ENCODE measurements at regions not wholly inside any gene's neighbourhood (a gene's known extent, or its start where the extent isn't known, plus 50 kb on each side); places are given as distances from the start of the nearest gene placed in this dataset.

DNA sequence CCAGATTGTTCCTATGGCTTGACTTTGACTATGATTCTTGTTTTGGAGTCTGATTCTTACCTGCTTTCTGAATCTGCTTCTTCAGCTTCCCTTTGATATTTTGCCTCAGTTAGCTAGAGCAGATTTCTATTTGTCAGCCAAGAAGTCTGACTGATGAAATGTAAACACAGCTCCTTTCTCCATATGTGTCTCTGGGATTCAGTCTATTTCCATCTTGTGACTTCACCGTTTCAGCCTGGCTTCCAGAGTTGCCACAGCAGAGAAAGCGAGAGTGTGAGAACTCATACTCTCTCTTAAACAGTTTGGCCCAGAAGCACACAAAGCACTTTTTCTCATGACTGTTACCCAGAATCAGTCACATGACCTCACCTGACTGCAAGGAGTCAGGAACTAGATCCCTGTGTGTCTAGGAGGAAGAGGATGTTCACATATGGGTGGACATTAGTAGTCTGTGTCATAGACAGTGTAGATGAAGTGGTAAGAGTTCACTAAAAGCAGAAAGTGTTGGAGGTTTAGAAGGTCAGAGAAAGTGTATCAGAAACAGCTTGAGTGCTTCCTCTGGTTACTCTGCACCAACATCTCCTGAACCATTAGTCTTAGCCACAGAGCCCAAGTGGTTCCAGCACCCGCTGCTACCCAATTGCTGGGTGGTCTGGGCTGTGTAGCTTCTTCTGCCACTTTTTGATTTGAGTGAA, 103.4 kb upstream of the CDK6 start:
- 74 to 85% methylated on average over 3 of the region's 3 CpGs for WGBS, 2 donors
- no peaks in the 10 kb centered on the region for H3K36me3 ChIP-seq (ENCODE audit: control insufficient read depth in 2 of 2, insufficient read depth in 2 of 2, low read length in 1 of 2)
- no peaks in the 10 kb centered on the region for H3K27me3 ChIP-seq (ENCODE audit: control insufficient read depth in 1 of 2, insufficient read depth in 2 of 2, low read length in 2 of 2)
- peaks cover 0 to 4% of the 10 kb centered on the region in 2 donors for H3K9me3 ChIP-seq (ENCODE audit: control insufficient read depth in 2 of 2, insufficient read depth in 1 of 2, low read depth in 1 of 2, low read length in 1 of 2)
- H3K27ac ChIP-seq (ENCODE audit: low read depth in 2 of 2, low read length in 1 of 2), result no peak overlapping the region
- no peaks in the 10 kb centered on the region for H3K4me1 ChIP-seq (ENCODE audit: control insufficient read depth in 2 of 2, insufficient read depth in 2 of 2, low read length in 1 of 2)
- H3K4me3 ChIP-seq (ENCODE audit: low read depth in 1 of 2, low read length in 2 of 2), result no peak overlapping the region

DNA sequence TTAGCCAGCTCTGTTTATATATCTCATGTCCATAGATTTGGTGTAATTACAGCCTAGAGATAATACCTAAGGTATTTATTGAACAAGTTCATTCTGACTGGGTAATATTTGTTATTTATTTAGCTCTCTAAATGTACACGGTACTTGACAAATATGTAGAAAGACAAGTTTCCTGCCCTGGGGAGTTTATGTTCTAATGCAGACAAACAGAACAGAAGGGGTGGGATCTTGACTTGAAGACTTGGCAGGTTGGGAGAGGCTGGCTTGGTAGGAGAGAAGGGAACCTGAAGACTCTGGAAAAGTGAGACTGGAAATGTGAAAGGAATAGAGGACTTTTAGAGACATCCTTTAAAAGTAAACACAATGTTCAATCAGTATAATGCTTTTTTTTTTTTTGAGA, 97.7 kb upstream of the CDK6 start:
- Histone ChIP-seq H3K9me3 (ENCODE audit: control insufficient read depth in 2 of 2, insufficient read depth in 1 of 2, low read depth in 1 of 2, low read length in 1 of 2) (peaks cover 0 to 4% of the 10 kb centered on the region in 2 donors), H3K4me3 (ENCODE audit: low read depth in 1 of 2, low read length in 2 of 2) (no peak overlapping the region), H3K27ac (ENCODE audit: low read depth in 2 of 2, low read length in 1 of 2) (no peak overlapping the region), H3K4me1 (ENCODE audit: control insufficient read depth in 2 of 2, insufficient read depth in 2 of 2, low read length in 1 of 2) (no peaks in the 10 kb centered on the region), H3K36me3 (ENCODE audit: control insufficient read depth in 2 of 2, insufficient read depth in 2 of 2, low read length in 1 of 2) (no peaks in the 10 kb centered on the region), H3K27me3 (ENCODE audit: control insufficient read depth in 1 of 2, insufficient read depth in 2 of 2, low read length in 2 of 2) (no peaks in the 10 kb centered on the region)
- 43% methylated on average over 1 of the region's 1 CpG for WGBS, 2 donors

DNA sequence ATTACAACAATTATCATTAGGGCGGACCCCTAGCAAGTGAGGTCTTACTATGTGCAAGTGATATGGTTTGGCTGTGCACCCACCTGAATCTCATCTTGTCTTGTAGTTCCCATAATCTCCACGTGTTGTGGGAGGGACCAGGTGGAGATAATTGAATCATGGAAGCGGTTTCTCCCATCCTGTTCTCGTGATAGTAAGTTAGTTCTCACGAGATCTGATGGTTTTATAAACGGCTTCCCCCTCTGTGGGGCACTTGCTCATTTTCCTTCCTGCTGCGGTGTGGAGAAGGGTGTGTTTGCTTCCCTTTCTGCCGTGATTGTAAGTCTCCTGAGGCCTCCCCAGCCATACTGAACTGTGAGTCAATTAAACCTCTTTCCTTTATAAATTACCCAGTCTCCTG, 96.1 kb upstream of the CDK6 start:
- Histone ChIP-seq H3K9me3 (ENCODE audit: control insufficient read depth in 2 of 2, insufficient read depth in 1 of 2, low read depth in 1 of 2, low read length in 1 of 2) (peaks cover 0 to 4% of the 10 kb centered on the region in 2 donors), H3K36me3 (ENCODE audit: control insufficient read depth in 2 of 2, insufficient read depth in 2 of 2, low read length in 1 of 2) (no peaks in the 10 kb centered on the region), H3K27me3 (ENCODE audit: control insufficient read depth in 1 of 2, insufficient read depth in 2 of 2, low read length in 2 of 2) (no peaks in the 10 kb centered on the region), H3K4me1 (ENCODE audit: control insufficient read depth in 2 of 2, insufficient read depth in 2 of 2, low read length in 1 of 2) (no peaks in the 10 kb centered on the region), H3K27ac (ENCODE audit: low read depth in 2 of 2, low read length in 1 of 2) (no peak overlapping the region), H3K4me3 (ENCODE audit: low read depth in 1 of 2, low read length in 2 of 2) (no peak overlapping the region)
- WGBS, 2 donors, result 78 to 81% methylated on average over 8 of the region's 8 CpGs

DNA sequence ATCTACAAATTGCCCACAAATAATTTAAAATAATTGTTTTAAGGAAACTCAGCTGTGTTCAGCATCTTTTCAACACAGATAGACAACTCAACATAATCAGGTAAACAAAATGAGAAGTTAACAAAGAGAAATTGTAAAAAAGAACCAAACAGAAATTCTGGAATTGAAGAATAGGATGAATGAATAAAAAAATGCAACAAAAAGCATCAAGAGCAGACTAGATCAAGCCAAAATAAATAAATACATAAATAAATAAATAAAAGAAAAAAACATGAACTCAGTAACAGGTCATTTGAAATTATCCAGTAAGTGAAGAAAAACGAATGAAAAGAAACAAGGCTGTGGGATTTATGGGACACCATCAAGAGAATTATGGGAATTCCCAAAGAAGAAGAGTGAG, 94.0 kb upstream of the CDK6 start:
- Histone ChIP-seq H3K27ac (ENCODE audit: low read depth in 2 of 2, low read length in 1 of 2) (no peak overlapping the region), H3K36me3 (ENCODE audit: control insufficient read depth in 2 of 2, insufficient read depth in 2 of 2, low read length in 1 of 2) (no peaks in the 10 kb centered on the region), H3K4me3 (ENCODE audit: low read depth in 1 of 2, low read length in 2 of 2) (no peak overlapping the region), H3K27me3 (ENCODE audit: control insufficient read depth in 1 of 2, insufficient read depth in 2 of 2, low read length in 2 of 2) (no peaks in the 10 kb centered on the region), H3K4me1 (ENCODE audit: control insufficient read depth in 2 of 2, insufficient read depth in 2 of 2, low read length in 1 of 2) (no peaks in the 10 kb centered on the region), H3K9me3 (ENCODE audit: control insufficient read depth in 2 of 2, insufficient read depth in 1 of 2, low read depth in 1 of 2, low read length in 1 of 2) (peaks cover 0 to 4% of the 10 kb centered on the region in 2 donors)
- WGBS, 2 donors, result 75 to 77% methylated on average over 1 of the region's 1 CpG

DNA sequence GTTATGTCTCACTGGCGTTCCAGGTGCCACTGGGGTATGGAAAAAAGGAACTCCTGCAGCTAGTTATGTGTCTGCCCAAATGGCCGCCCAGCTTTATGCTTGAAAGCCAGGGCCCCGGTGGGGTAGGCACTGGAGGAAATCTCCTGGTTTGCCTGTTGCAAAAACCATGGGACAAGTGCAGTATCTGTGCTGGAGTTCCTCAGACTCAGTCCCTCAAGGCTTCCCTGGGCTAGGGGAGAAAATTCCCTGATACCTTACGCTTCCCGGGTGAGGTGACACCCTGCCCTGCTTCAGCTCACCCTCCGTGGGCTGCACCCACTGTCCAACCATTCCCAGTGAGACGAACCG, 90.3 kb upstream of the CDK6 start:
- Histone ChIP-seq H3K27ac (ENCODE audit: low read depth in 2 of 2, low read length in 1 of 2) (no peak overlapping the region), H3K9me3 (ENCODE audit: control insufficient read depth in 2 of 2, insufficient read depth in 1 of 2, low read depth in 1 of 2, low read length in 1 of 2) (peaks cover 4 to 5% of the 10 kb centered on the region in 2 donors), H3K36me3 (ENCODE audit: control insufficient read depth in 2 of 2, insufficient read depth in 2 of 2, low read length in 1 of 2) (no peaks in the 10 kb centered on the region), H3K4me1 (ENCODE audit: control insufficient read depth in 2 of 2, insufficient read depth in 2 of 2, low read length in 1 of 2) (no peaks in the 10 kb centered on the region), H3K27me3 (ENCODE audit: control insufficient read depth in 1 of 2, insufficient read depth in 2 of 2, low read length in 2 of 2) (no peaks in the 10 kb centered on the region), H3K4me3 (ENCODE audit: low read depth in 1 of 2, low read length in 2 of 2) (no peak overlapping the region)
- WGBS, 2 donors, result 88 to 89% methylated on average over 8 of the region's 8 CpGs

DNA sequence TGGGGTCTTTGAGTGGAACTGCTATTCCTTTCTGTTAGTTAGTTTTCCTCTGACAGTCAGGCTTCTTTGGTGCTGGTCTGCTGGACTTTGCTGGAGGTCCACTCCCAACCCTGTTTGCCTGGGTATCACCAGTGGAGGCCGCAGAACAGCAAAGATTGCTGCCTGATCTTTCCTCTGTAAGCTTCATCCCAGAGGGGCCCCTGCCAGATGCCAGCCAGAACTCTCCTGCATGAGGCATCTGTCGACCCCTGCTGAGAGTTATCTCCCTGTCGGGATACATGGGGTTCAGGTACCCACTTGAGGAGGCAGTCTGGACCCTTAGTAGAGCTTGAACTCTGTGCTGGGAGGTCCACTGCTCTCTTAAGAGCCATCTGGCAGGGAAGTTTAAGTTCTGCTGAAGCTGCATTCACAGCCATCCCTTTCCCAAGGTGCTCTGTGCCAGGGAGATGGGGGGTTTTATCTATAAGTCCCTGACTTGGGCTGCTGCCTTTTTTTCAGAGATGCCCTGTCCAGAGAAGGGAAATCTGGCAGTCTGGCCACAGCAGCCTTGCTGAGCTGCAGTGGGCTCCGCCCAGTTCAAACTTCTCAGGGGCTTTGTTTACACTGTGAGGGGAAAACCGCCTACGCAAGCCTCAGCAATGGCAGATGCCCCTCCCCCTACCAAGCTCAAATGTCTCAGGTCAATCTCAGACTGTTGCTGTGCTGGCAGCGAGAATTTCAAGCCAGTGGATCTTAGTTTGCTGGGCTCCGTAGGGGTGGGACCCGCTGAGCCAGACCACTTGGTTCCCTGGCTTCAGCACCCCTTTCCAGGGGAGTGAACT, 89.7 kb upstream of the CDK6 start:
- peaks cover 4 to 5% of the 10 kb centered on the region in 2 donors for H3K9me3 ChIP-seq (ENCODE audit: control insufficient read depth in 2 of 2, insufficient read depth in 1 of 2, low read depth in 1 of 2, low read length in 1 of 2)
- no peaks in the 10 kb centered on the region for H3K4me1 ChIP-seq (ENCODE audit: control insufficient read depth in 2 of 2, insufficient read depth in 2 of 2, low read length in 1 of 2)
- WGBS, 2 donors, result 56 to 68% methylated on average over 9 of the region's 9 CpGs

DNA sequence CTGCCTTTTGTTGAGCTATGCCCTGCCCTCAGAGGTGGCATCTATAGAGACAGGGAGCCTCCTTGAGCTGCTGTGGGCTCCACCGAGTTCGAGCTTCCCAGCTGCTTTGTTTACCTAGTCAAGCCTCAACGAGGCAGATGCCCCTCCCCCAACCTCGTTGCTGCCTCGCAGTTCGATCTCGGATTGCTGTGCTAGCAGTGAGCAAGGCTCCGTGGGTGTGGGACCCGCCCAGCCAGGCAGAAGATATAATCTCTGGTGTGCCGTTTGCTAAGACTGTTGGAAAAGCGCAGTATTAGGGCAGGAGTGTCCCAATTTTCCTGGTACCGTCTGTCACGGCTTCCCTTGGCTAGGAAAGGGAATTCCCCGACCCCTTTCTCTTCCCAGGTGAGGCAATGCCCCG, 88.4 kb upstream of the CDK6 start:
- Histone ChIP-seq H3K4me3 (ENCODE audit: low read depth in 1 of 2, low read length in 2 of 2) (no peak overlapping the region), H3K36me3 (ENCODE audit: control insufficient read depth in 2 of 2, insufficient read depth in 2 of 2, low read length in 1 of 2) (no peaks in the 10 kb centered on the region), H3K9me3 (ENCODE audit: control insufficient read depth in 2 of 2, insufficient read depth in 1 of 2, low read depth in 1 of 2, low read length in 1 of 2) (peaks cover 4 to 5% of the 10 kb centered on the region in 2 donors), H3K4me1 (ENCODE audit: control insufficient read depth in 2 of 2, insufficient read depth in 2 of 2, low read length in 1 of 2) (no peaks in the 10 kb centered on the region), H3K27ac (ENCODE audit: low read depth in 2 of 2, low read length in 1 of 2) (no peak overlapping the region), H3K27me3 (ENCODE audit: control insufficient read depth in 1 of 2, insufficient read depth in 2 of 2, low read length in 2 of 2) (no peaks in the 10 kb centered on the region)
- WGBS, 2 donors, result 81 to 85% methylated on average over 15 of the region's 15 CpGs

More for the DNA sequence above, 89.7 kb upstream of the CDK6 start:
- no peak overlapping the region for H3K27ac ChIP-seq (ENCODE audit: low read depth in 2 of 2, low read length in 1 of 2)
- no peak overlapping the region for H3K4me3 ChIP-seq (ENCODE audit: low read depth in 1 of 2, low read length in 2 of 2)
- H3K27me3 ChIP-seq (ENCODE audit: control insufficient read depth in 1 of 2, insufficient read depth in 2 of 2, low read length in 2 of 2), result no peaks in the 10 kb centered on the region
- no peaks in the 10 kb centered on the region for H3K36me3 ChIP-seq (ENCODE audit: control insufficient read depth in 2 of 2, insufficient read depth in 2 of 2, low read length in 1 of 2)

DNA sequence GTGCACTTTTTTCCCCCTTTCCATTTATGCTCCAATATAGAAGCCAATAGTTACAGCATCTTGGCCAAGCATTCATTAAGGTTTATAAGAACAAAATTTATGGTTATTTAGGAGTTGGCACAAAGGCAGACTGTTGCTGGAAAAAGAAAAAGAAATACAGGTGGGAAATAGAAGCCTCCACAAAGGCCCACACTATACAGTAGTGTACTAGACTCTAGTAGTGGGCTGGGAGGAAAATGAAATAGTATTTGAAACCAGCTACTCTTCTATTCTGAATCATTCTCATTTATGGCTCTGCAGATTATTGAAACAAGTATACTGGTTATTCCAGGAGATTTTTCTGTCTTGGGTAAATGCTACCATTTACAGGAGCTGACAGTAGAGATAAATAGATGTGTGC, 80.9 kb upstream of the CDK6 start:
- Histone ChIP-seq H3K9me3 (ENCODE audit: control insufficient read depth in 2 of 2, insufficient read depth in 1 of 2, low read depth in 1 of 2, low read length in 1 of 2) (no peaks in the 10 kb centered on the region), H3K4me1 (ENCODE audit: control insufficient read depth in 2 of 2, insufficient read depth in 2 of 2, low read length in 1 of 2) (no peaks in the 10 kb centered on the region), H3K36me3 (ENCODE audit: control insufficient read depth in 2 of 2, insufficient read depth in 2 of 2, low read length in 1 of 2) (no peaks in the 10 kb centered on the region), H3K27ac (ENCODE audit: low read depth in 2 of 2, low read length in 1 of 2) (no peak overlapping the region), H3K27me3 (ENCODE audit: control insufficient read depth in 1 of 2, insufficient read depth in 2 of 2, low read length in 2 of 2) (no peaks in the 10 kb centered on the region), H3K4me3 (ENCODE audit: low read depth in 1 of 2, low read length in 2 of 2) (no peak overlapping the region)

DNA sequence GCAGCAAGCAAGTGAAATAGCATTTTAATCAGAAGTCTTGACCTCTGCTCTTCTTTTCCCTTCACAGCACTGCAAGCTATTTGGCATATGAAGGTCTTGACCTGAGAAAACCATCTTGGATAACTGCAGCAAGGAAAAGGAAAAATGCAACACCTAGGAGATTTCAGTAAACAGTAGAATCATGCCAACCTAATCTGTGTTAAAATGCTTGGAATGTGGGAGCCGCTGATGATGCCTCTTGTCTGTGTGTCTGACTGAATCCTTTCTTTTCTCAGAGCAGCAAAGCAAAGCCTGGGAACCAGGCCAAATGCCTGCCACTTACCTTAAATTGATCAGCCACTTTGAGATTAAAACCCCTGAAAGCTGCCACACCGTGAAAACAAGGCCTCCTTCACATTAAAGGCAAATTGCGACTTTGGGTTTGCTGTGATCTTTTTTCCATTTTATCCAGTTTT, 80.4 kb upstream of the CDK6 start:
- 22 to 33% methylated on average over 3 of the region's 3 CpGs for WGBS, 2 donors
- Histone ChIP-seq H3K4me1 (ENCODE audit: control insufficient read depth in 2 of 2, insufficient read depth in 2 of 2, low read length in 1 of 2) (no peaks in the 10 kb centered on the region), H3K27me3 (ENCODE audit: control insufficient read depth in 1 of 2, insufficient read depth in 2 of 2, low read length in 2 of 2) (no peaks in the 10 kb centered on the region), H3K27ac (ENCODE audit: low read depth in 2 of 2, low read length in 1 of 2) (no peak overlapping the region), H3K4me3 (ENCODE audit: low read depth in 1 of 2, low read length in 2 of 2) (no peak overlapping the region), H3K36me3 (ENCODE audit: control insufficient read depth in 2 of 2, insufficient read depth in 2 of 2, low read length in 1 of 2) (no peaks in the 10 kb centered on the region), H3K9me3 (ENCODE audit: control insufficient read depth in 2 of 2, insufficient read depth in 1 of 2, low read depth in 1 of 2, low read length in 1 of 2) (no peaks in the 10 kb centered on the region)

DNA sequence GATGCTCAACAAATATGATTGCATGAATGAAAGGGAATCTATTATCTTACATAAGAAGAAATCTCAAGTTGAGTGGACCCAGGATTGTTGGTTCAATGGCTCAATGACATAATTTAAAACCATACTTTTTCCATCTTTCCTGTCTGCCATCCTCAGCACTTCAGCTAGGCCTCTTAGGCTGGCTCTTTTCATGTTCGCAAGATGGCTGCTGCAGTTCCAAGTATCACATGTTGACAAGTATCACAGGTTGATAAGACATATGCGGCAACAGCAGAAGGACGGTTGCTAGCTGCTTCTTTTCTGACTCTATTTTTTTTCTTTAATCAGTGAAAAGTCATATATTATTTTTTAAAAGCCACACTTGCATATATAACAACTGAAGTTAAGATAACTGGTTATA, 79.0 kb upstream of the CDK6 start:
- Histone ChIP-seq H3K4me3 (ENCODE audit: low read depth in 1 of 2, low read length in 2 of 2) (no peak overlapping the region), H3K36me3 (ENCODE audit: control insufficient read depth in 2 of 2, insufficient read depth in 2 of 2, low read length in 1 of 2) (no peaks in the 10 kb centered on the region), H3K9me3 (ENCODE audit: control insufficient read depth in 2 of 2, insufficient read depth in 1 of 2, low read depth in 1 of 2, low read length in 1 of 2) (no peaks in the 10 kb centered on the region), H3K27me3 (ENCODE audit: control insufficient read depth in 1 of 2, insufficient read depth in 2 of 2, low read length in 2 of 2) (no peaks in the 10 kb centered on the region), H3K27ac (ENCODE audit: low read depth in 2 of 2, low read length in 1 of 2) (no peak overlapping the region), H3K4me1 (ENCODE audit: control insufficient read depth in 2 of 2, insufficient read depth in 2 of 2, low read length in 1 of 2) (no peaks in the 10 kb centered on the region)
- 95 to 96% methylated on average over 3 of the region's 3 CpGs for WGBS, 2 donors

Measured in esophagus (tissue), 2 donors.